Mesenchymal stem cell (in vitro differentiated cells and primary cell): ENCODE measurements at regions not wholly inside any gene's neighbourhood (a gene's known extent, or its start where the extent isn't known, plus 50 kb on each side); places are given as distances from the start of the nearest gene placed in this dataset.

Experiments
- DNase-seq: peaks from one replicate; pipeline ENCODE4 v3.0.0-alpha.2; 2013
- H2AFZ ChIP-seq: one replicate; pipeline ENCODE4 v1.6.1; 2013; ENCODE audit warnings: low read depth, mild to moderate bottlenecking, control low read depth, inconsistent platforms, low read length, moderate library complexity
- H2AK5ac ChIP-seq: 2 replicates; pipeline ENCODE4 v1.6.1; 2013; ENCODE audit warnings: low read length, moderate library complexity, mild to moderate bottlenecking, inconsistent platforms; ENCODE audit not compliant: severe bottlenecking
- H2BK120ac ChIP-seq: one replicate; pipeline ENCODE4 v1.6.1; 2013; ENCODE audit warnings: low read depth, mild to moderate bottlenecking, inconsistent platforms, low read length, moderate library complexity
- H2BK12ac ChIP-seq, 2 experiments: one replicate each; pipeline ENCODE4 v1.6.1; 2013; ENCODE audit warnings: inconsistent platforms in 2 of 2, low read length in 2 of 2, mild to moderate bottlenecking in 2 of 2, moderate library complexity in 2 of 2, control low read depth in 1 of 2
- H2BK15ac ChIP-seq: one replicate; pipeline ENCODE4 v1.6.1; 2013; ENCODE audit warnings: mild to moderate bottlenecking, low read depth, inconsistent platforms; ENCODE audit not compliant: poor library complexity, severe bottlenecking
- H2BK5ac ChIP-seq: 2 replicates; pipeline ENCODE4 v1.6.1; 2013; ENCODE audit warnings: low read depth, mild to moderate bottlenecking, low read length, control low read depth, inconsistent platforms; ENCODE audit not compliant: poor library complexity, severe bottlenecking
- H3K14ac ChIP-seq, 2 experiments: one replicate each; pipeline ENCODE4 v1.6.1; 2013; ENCODE audit warnings: inconsistent platforms in 2 of 2, low read length in 2 of 2, control low read depth in 1 of 2, mild to moderate bottlenecking in 1 of 2, moderate library complexity in 1 of 2
- H3K18ac ChIP-seq, 2 experiments: one replicate each; pipeline ENCODE4 v1.6.1; 2013; ENCODE audit warnings: inconsistent platforms in 2 of 2, low read length in 2 of 2, control low read depth in 1 of 2, low read depth in 1 of 2, mild to moderate bottlenecking in 1 of 2
- H3K23ac ChIP-seq, 2 experiments: one replicate each; pipeline ENCODE4 v1.6.1; 2013; ENCODE audit warnings: inconsistent platforms in 2 of 2, low read length in 2 of 2, mild to moderate bottlenecking in 2 of 2, moderate library complexity in 2 of 2, control low read depth in 1 of 2
- H3K27ac ChIP-seq: 2 replicates; pipeline ENCODE4 v1.5.1; 2013; ENCODE audit warnings: mild to moderate bottlenecking, moderate library complexity, low read length, control low read depth, inconsistent platforms; ENCODE audit not compliant: poor library complexity, severe bottlenecking
- H3K27me3 ChIP-seq, 2 experiments: 2 replicates each; pipeline versions ENCODE4 v1.6.1 to v1.7.0; 2013; ENCODE audit warnings: low read length in 2 of 2, mild to moderate bottlenecking in 2 of 2, moderate library complexity in 2 of 2, control low read depth in 1 of 2, inconsistent platforms in 1 of 2; ENCODE audit not compliant: control insufficient read depth in 1 of 2, insufficient read depth in 1 of 2
- H3K36me3 ChIP-seq, 2 experiments: 2 replicates each; pipeline versions ENCODE4 v1.6.1 to v1.7.0; 2013; ENCODE audit warnings: low read length in 2 of 2, control low read depth in 1 of 2, inconsistent platforms in 1 of 2, low read depth in 1 of 2, mild to moderate bottlenecking in 1 of 2; ENCODE audit not compliant: insufficient read depth in 2 of 2, control insufficient read depth in 1 of 2
- H3K4ac ChIP-seq, 2 experiments: one replicate each; pipeline ENCODE4 v1.6.1; 2013; ENCODE audit warnings: inconsistent platforms in 2 of 2, low read length in 2 of 2, mild to moderate bottlenecking in 2 of 2, moderate library complexity in 2 of 2, control low read depth in 1 of 2, low read depth in 1 of 2
- H3K4me1 ChIP-seq: 2 replicates; pipeline ENCODE4 v1.6.1; 2013; ENCODE audit warnings: low read depth, low read length, control low read depth; ENCODE audit not compliant: control insufficient read depth, insufficient read depth
- H3K4me2 ChIP-seq: 2 replicates; pipeline ENCODE4 v1.6.1; 2013; ENCODE audit warnings: low read length, mild to moderate bottlenecking, inconsistent platforms; ENCODE audit not compliant: poor library complexity, severe bottlenecking
- H3K4me3 ChIP-seq, 2 experiments: 2 replicates each; pipeline versions ENCODE4 v1.5.1 to v1.7.0; 2013; ENCODE audit warnings: low read length in 2 of 2, mild to moderate bottlenecking in 2 of 2, control low read depth in 1 of 2, low read depth in 1 of 2; ENCODE audit not compliant: insufficient read depth in 1 of 2
- H3K79me1 ChIP-seq: replicated peaks from 2 replicates; pipeline ENCODE4 v1.6.1; 2013; ENCODE audit warnings: mild to moderate bottlenecking, control low read depth, low read length, inconsistent platforms; ENCODE audit not compliant: poor library complexity, severe bottlenecking
- H3K9ac ChIP-seq: 2 replicates; pipeline ENCODE4 v1.7.0; 2013; ENCODE audit warnings: mild to moderate bottlenecking, low read length, moderate library complexity
- H3K9me3 ChIP-seq: 2 replicates; pipeline ENCODE4 v1.7.0; 2013; ENCODE audit warnings: mild to moderate bottlenecking, low read length; ENCODE audit not compliant: control insufficient read depth
- H4K8ac ChIP-seq: one replicate; pipeline ENCODE4 v1.6.1; 2013; ENCODE audit warnings: inconsistent platforms, mild to moderate bottlenecking, low read length, moderate library complexity
- H4K91ac ChIP-seq: one replicate; pipeline ENCODE4 v1.6.1; 2013; ENCODE audit warnings: mild to moderate bottlenecking, low read length, inconsistent platforms
- WGBS: methylation state at CpG from one replicate; pipeline ENCODE4 v1.1.7; 2013; ENCODE audit warnings: mixed read lengths; 5-methylcytosine and 5-hydroxymethylcytosine counted together

- H3K4ac ChIP-seq, result no peak overlapping the region
- no peak overlapping the region for H3K4me2 ChIP-seq
- no CpG with 5 or more reads among the region's 2 CpGs for WGBS
- H3K4me3 ChIP-seq, result no peak overlapping the region
- H4K8ac ChIP-seq, result no peak overlapping the region
- no peaks in the 10 kb centered on the region for H3K36me3 ChIP-seq
- H3K9ac ChIP-seq, result no peak overlapping the region
- H3K79me1 ChIP-seq, result peaks cover 21% of the 10 kb centered on the region
- H2BK12ac ChIP-seq, result no peak overlapping the region
- peak overlapping the region in 1 of 2 experiments; percentile 72 for H3K14ac ChIP-seq
- no peak overlapping the region for H4K91ac ChIP-seq
- H3K27me3 ChIP-seq, result no peaks in the 10 kb centered on the region
- no peak overlapping the region for H2AK5ac ChIP-seq
- no peak overlapping the region for H3K18ac ChIP-seq
- H2BK15ac ChIP-seq, result peak overlapping the region; percentile 9
- no peak overlapping the region for H2BK5ac ChIP-seq
- no peak overlapping the region for H3K27ac ChIP-seq
- no peak overlapping the region for H2BK120ac ChIP-seq
- H2AFZ ChIP-seq, result no peak overlapping the region
- H3K4me1 ChIP-seq, result peaks cover 9% of the 10 kb centered on the region
- H3K9me3 ChIP-seq, result no peaks in the 10 kb centered on the region
- no peak overlapping the region for H3K23ac ChIP-seq
- no peak for DNase-seq
Measured at GRCh38 chr17:72528683-72529082, 407.9 kb downstream of the SOX9 start.

GRCh38 chr17:72529386-72529785, 408.6 kb downstream of the SOX9 start:
- Histone ChIP-seq H2AFZ (no peak overlapping the region), H3K4ac (no peak overlapping the region), H3K23ac (no peak overlapping the region), H2BK5ac (no peak overlapping the region), H3K9me3 (peaks cover 4% of the 10 kb centered on the region), H2BK15ac (no peak overlapping the region), H3K27ac (no peak overlapping the region), H3K36me3 (no peaks in the 10 kb centered on the region), H3K4me1 (peaks cover 9% of the 10 kb centered on the region), H3K9ac (no peak overlapping the region), H2AK5ac (no peak overlapping the region), H3K27me3 (no peaks in the 10 kb centered on the region), H2BK12ac (no peak overlapping the region), H3K79me1 (peaks cover 25% of the 10 kb centered on the region), H3K18ac (no peak overlapping the region), H4K8ac (no peak overlapping the region), H2BK120ac (no peak overlapping the region), H3K14ac (no peak overlapping the region), H3K4me3 (no peak overlapping the region), H4K91ac (no peak overlapping the region), H3K4me2 (no peak overlapping the region)
- 93% methylated on average over 4 of the region's 4 CpGs for WGBS
- DNase-seq, result no peak

- Histone ChIP-seq H3K4me1 (peaks cover 9% of the 10 kb centered on the region), H2BK120ac (no peak overlapping the region), H4K8ac (no peak overlapping the region), H3K18ac (no peak overlapping the region), H3K14ac (no peak overlapping the region), H2AK5ac (no peak overlapping the region), H4K91ac (no peak overlapping the region), H2BK15ac (no peak overlapping the region), H3K4ac (no peak overlapping the region), H3K36me3 (peaks cover 0 to 2% of the 10 kb centered on the region in 2 experiments), H3K27ac (no peak overlapping the region), H3K4me2 (no peak overlapping the region), H3K79me1 (peaks cover 30% of the 10 kb centered on the region), H3K9ac (no peak overlapping the region), H3K9me3 (peaks cover 7% of the 10 kb centered on the region), H2AFZ (no peak overlapping the region), H2BK12ac (no peak overlapping the region), H3K4me3 (no peak overlapping the region), H2BK5ac (no peak overlapping the region), H3K27me3 (no peaks in the 10 kb centered on the region), H3K23ac (no peak overlapping the region)
- DNase-seq, result no peak
- over 99% methylated on average over 3 of the region's 3 CpGs for WGBS
Measured at GRCh38 chr17:72530454-72530853, 409.6 kb downstream of the SOX9 start.

GRCh38 chr17:72531729-72532128, 410.9 kb downstream of the SOX9 start:
- Histone ChIP-seq H3K4ac (no peak overlapping the region), H3K14ac (no peak overlapping the region), H2BK120ac (no peak overlapping the region), H2BK15ac (no peak overlapping the region), H4K91ac (no peak overlapping the region), H3K9me3 (peaks cover 7% of the 10 kb centered on the region), H3K4me3 (no peak overlapping the region), H2AK5ac (no peak overlapping the region), H2BK12ac (no peak overlapping the region), H3K27ac (no peak overlapping the region), H3K27me3 (no peaks in the 10 kb centered on the region), H4K8ac (no peak overlapping the region), H2AFZ (no peak overlapping the region), H3K4me2 (no peak overlapping the region), H3K4me1 (peaks cover 9% of the 10 kb centered on the region), H2BK5ac (no peak overlapping the region), H3K79me1 (peaks cover 36% of the 10 kb centered on the region), H3K9ac (no peak overlapping the region), H3K36me3 (peaks cover 0 to 8% of the 10 kb centered on the region in 2 experiments), H3K18ac (no peak overlapping the region), H3K23ac (no peak overlapping the region)
- DNase-seq, result no peak
- WGBS, result 81% methylated on average over 3 of the region's 6 CpGs
